NCI-H82 (cell line): ENCODE measurements at regions not wholly inside any gene's neighbourhood (a gene's known extent, or its start where the extent isn't known, plus 50 kb on each side); places are given as distances from the start of the nearest gene placed in this dataset.

Source experiments
- DNase-seq: peaks from one replicate; lab custom pipeline; 2025; lab: John Stamatoyannopoulos, UW

DNA sequence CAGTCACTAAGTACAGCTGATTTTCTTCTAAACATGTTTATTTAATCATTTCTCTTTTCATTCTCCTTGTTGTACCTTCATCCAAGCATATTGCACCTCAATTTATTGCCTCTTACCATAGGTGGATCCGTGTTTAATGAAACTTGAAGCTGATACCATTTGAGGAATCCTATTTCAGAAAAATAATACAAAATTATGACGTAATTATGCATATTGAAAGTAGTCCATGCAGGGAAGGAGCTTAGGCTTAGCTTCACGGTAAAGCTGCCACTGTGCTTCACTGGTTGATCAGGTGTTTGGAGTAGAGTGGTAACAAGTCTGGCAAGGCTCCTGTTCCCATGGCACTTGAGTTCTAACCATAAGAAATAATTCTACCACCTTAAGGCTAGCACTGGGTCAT is 61.0 kb upstream of the CLEC14A start:
- peak; percentile 24 for DNase-seq

DNA sequence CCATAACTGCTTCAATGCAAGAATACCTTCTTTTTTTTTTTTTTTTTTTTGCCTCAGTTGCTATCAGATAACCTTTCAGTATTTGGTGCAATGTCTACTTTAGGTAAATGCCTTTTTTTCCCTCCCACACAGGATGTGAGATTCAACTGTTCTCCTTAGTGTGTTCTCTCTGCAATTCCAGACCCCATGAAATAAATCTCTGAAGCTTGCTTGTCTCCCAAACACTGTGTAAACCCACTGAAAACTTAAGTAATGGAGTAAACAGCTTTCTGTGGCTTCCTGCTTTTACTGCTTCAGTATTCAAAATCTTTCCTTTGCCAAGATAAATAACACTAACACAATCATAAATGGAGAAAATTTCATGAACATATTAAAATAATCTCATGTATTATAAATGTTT is 55.8 kb upstream of the CLEC14A start:
- DNase-seq, result no peak

- DNase-seq, result no peak
Measured at GRCh38 chr14:38310420-38310995, 54.6 kb upstream of the CLEC14A start.

- no peak for DNase-seq
Measured at GRCh38 chr14:38309522-38310277, 53.8 kb upstream of the CLEC14A start.
